ENCODE measurements at regions not wholly inside any gene's neighbourhood (a gene's known extent, or its start where the extent isn't known, plus 50 kb on each side); places are given as distances from the start of the nearest gene placed in this dataset.

DNA sequence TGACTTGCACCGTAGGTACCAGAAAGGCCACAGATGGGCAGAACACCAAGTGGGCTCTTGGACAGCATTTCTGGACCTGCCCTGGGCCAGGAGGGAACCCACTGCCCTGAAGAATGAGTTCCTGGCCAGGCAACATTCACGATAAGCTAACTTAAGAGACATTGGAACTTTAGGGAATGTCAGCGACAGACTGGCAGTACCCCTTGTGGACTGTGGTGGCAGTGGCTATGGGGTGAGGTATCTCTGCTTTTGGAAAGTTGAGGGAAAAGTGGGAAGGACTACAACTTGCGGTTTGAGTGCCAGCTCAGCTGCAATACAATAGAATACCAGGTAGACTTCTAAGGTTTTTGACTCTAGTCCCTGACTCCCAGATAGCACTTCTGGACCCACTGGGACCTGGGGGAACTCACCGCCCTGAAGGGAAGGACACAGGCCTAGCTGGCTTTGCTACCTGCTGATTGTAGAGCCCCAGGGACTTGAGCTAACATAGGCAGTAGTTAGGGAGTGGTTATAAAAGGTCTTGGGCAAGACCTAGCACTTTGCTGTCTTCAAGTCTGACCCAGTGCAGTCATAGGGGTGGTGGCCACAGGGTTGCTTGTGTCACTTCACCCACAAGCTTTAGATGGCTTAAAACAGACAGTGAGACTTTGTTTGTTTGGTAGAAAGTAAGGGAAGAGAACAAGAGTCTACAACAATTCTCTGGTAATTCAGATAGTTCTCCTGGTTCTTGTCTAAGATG, 617.6 kb downstream of the COL12A1 start:
- Histone ChIP-seq H3K9me3 (ENCODE audit: control insufficient read depth, low read length) (no peaks in the 10 kb centered on the region), H3K4me3 (ENCODE audit: low read length in 2 of 2) (no peak overlapping the region), H3K36me3 (ENCODE audit: control insufficient read depth in 1 of 2, insufficient read depth in 2 of 2, low read length in 1 of 2) (no peaks in the 10 kb centered on the region), H3K27ac (ENCODE audit: low read depth in 1 of 2, low read length in 2 of 2) (no peak overlapping the region), H3K4me1 (ENCODE audit: control insufficient read depth in 1 of 2, insufficient read depth in 2 of 2, low read length in 2 of 2) (no peaks in the 10 kb centered on the region), H3K27me3 (ENCODE audit: control insufficient read depth in 1 of 2, insufficient read depth in 2 of 2, low read length in 1 of 2) (no peaks in the 10 kb centered on the region)
- intact Hi-C loops (cut with DNase I): no loop called here
- ATAC-seq (ENCODE audit: low FRiP score): no peak
- 93 to 95% methylated on average over 5 of the region's 5 CpGs for WGBS, 2 donors
- DNase-seq: no peak

DNA sequence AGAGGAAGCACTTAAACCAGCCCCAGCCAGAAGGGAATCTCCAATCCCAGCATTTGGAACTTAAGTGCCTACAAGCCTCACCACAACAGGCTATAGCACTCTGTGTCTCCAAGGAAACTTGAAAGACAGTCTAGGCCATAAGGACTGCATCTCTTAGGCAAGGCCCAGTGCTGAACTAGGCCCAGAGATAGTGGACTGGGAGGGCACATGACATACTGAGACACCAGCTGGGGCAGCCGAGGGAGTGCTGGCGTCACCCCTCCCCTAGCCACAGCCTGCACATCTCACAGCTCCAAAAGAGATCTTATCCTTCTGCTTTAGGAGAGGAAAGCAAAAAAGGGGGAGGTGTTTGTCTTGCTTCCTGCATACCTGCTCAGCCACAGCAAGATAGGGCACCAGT, 618.5 kb downstream of the COL12A1 start:
- Histone ChIP-seq H3K27me3 (ENCODE audit: control insufficient read depth in 1 of 2, insufficient read depth in 2 of 2, low read length in 1 of 2) (no peaks in the 10 kb centered on the region), H3K27ac (ENCODE audit: low read depth in 1 of 2, low read length in 2 of 2) (no peak overlapping the region), H3K4me1 (ENCODE audit: control insufficient read depth in 1 of 2, insufficient read depth in 2 of 2, low read length in 2 of 2) (no peaks in the 10 kb centered on the region), H3K9me3 (ENCODE audit: control insufficient read depth, low read length) (no peaks in the 10 kb centered on the region), H3K4me3 (ENCODE audit: low read length in 2 of 2) (no peak overlapping the region), H3K36me3 (ENCODE audit: control insufficient read depth in 1 of 2, insufficient read depth in 2 of 2, low read length in 1 of 2) (no peaks in the 10 kb centered on the region)
- DNase-seq: no peak
- intact Hi-C loops (cut with DNase I): no loop called here
- 96% methylated on average over 2 of the region's 2 CpGs for WGBS, 2 donors
- ATAC-seq (ENCODE audit: low FRiP score): no peak

DNA sequence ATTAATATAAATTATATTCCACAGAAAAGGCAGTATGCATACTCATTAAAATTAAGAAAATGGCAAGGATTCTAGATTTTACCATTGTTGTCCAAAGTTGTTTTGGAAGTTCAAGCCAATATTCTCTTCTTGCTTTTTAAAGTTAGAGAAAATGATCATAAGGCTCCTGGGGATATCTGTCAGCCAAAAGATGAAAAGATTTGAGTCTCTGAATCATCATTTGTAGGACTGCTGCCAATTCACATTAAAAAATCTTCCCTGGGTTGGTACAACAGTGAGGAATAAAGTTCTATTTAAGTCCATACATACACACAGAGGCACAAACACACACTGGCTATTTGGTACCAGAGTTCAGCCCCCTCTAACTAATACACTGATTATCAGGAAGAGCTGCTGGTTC, 620.1 kb downstream of the COL12A1 start:
- DNase-seq (no peak), ATAC-seq (ENCODE audit: low FRiP score) (no peak)
- no peak overlapping the region for H3K27ac ChIP-seq (ENCODE audit: low read depth in 1 of 2, low read length in 2 of 2)
- intact Hi-C loops (cut with DNase I): no loop called here
- H3K9me3 ChIP-seq (ENCODE audit: control insufficient read depth, low read length): no peaks in the 10 kb centered on the region
- H3K27me3 ChIP-seq (ENCODE audit: control insufficient read depth in 1 of 2, insufficient read depth in 2 of 2, low read length in 1 of 2): no peaks in the 10 kb centered on the region
- H3K4me3 ChIP-seq (ENCODE audit: low read length in 2 of 2): no peak overlapping the region
- H3K36me3 ChIP-seq (ENCODE audit: control insufficient read depth in 1 of 2, insufficient read depth in 2 of 2, low read length in 1 of 2): no peaks in the 10 kb centered on the region
- no peaks in the 10 kb centered on the region for H3K4me1 ChIP-seq (ENCODE audit: control insufficient read depth in 1 of 2, insufficient read depth in 2 of 2, low read length in 2 of 2)

DNA sequence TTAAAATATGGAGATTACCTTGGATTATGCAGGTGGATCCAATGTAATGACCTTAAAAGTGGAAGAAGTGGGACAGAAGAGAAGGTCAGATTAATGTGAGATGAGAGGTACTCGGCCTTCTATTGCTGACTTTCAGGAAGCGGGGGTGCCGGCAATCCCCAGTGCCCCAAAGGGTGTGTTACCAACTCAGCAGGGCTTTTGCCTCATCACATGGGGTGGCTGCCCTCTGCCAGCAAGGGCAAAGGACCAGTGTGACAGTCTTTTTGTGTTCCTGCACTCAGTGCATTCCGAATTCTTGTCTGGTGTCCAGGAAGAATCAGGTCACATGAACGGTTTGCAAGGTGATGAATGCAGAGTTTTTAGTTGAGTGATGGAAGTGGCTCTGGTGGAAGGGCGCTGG, 624.2 kb downstream of the COL12A1 start:
- Histone ChIP-seq H3K9me3 (ENCODE audit: control insufficient read depth, low read length) (no peaks in the 10 kb centered on the region), H3K27me3 (ENCODE audit: control insufficient read depth in 1 of 2, insufficient read depth in 2 of 2, low read length in 1 of 2) (no peaks in the 10 kb centered on the region), H3K27ac (ENCODE audit: low read depth in 1 of 2, low read length in 2 of 2) (no peak overlapping the region), H3K4me3 (ENCODE audit: low read length in 2 of 2) (no peak overlapping the region), H3K36me3 (ENCODE audit: control insufficient read depth in 1 of 2, insufficient read depth in 2 of 2, low read length in 1 of 2) (no peaks in the 10 kb centered on the region), H3K4me1 (ENCODE audit: control insufficient read depth in 1 of 2, insufficient read depth in 2 of 2, low read length in 2 of 2) (no peaks in the 10 kb centered on the region)
- no peak for DNase-seq
- 88 to 91% methylated on average over 6 of the region's 6 CpGs for WGBS, 2 donors
- no peak for ATAC-seq (ENCODE audit: low FRiP score)
- intact Hi-C loops (cut with DNase I): no loop called here

DNA sequence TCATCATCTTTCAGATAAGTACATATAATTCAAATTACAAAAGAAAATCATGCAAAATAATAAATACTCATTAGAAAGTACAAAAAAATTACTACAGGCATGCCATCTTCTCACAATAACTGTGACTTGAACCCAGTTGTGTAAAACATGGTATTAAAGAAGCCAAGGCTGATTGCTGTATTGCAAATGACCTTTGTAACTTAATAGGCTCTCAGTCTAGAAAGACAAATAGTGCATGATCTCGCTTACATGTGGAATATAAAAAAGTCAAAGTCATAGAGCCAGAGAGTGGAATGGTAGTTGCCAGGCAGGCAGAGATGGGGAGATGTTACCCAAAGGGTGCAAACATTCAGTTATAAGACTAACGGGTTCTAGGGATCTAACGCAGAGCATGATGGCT, 626.1 kb downstream of the COL12A1 start:
- Histone ChIP-seq H3K36me3 (ENCODE audit: control insufficient read depth in 1 of 2, insufficient read depth in 2 of 2, low read length in 1 of 2) (no peaks in the 10 kb centered on the region), H3K4me1 (ENCODE audit: control insufficient read depth in 1 of 2, insufficient read depth in 2 of 2, low read length in 2 of 2) (no peaks in the 10 kb centered on the region), H3K27me3 (ENCODE audit: control insufficient read depth in 1 of 2, insufficient read depth in 2 of 2, low read length in 1 of 2) (no peaks in the 10 kb centered on the region), H3K9me3 (ENCODE audit: control insufficient read depth, low read length) (no peaks in the 10 kb centered on the region), H3K27ac (ENCODE audit: low read depth in 1 of 2, low read length in 2 of 2) (no peak overlapping the region), H3K4me3 (ENCODE audit: low read length in 2 of 2) (no peak overlapping the region)
- 87 to 92% methylated on average over 3 of the region's 3 CpGs for WGBS, 2 donors
- intact Hi-C loops (cut with DNase I): no loop called here
- DNase-seq (no peak), ATAC-seq (ENCODE audit: low FRiP score) (no peak)

DNA sequence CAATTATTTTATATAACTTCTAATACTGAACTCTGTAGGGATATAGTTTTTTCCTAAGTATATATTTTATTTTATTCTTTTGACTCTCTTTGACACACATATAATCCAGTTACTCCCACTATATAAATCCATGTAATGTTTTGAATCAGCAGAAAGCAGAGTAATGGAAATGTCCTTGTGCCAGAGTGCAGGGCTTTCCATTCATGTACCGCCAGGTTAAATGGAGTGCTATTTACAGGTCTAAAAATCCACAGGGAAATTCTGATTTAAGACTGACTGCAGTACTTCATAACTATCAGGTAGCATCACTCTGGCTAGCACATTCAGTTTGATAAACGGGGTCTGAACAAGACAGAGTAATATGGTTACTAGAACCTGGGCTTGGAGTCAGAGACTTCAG, 626.8 kb downstream of the COL12A1 start:
- Histone ChIP-seq H3K27me3 (ENCODE audit: control insufficient read depth in 1 of 2, insufficient read depth in 2 of 2, low read length in 1 of 2) (no peaks in the 10 kb centered on the region), H3K36me3 (ENCODE audit: control insufficient read depth in 1 of 2, insufficient read depth in 2 of 2, low read length in 1 of 2) (no peaks in the 10 kb centered on the region), H3K9me3 (ENCODE audit: control insufficient read depth, low read length) (no peaks in the 10 kb centered on the region), H3K27ac (ENCODE audit: low read depth in 1 of 2, low read length in 2 of 2) (no peak overlapping the region), H3K4me1 (ENCODE audit: control insufficient read depth in 1 of 2, insufficient read depth in 2 of 2, low read length in 2 of 2) (no peaks in the 10 kb centered on the region), H3K4me3 (ENCODE audit: low read length in 2 of 2) (no peak overlapping the region)
- DNase-seq (no peak), ATAC-seq (ENCODE audit: low FRiP score) (no peak)
- WGBS, 2 donors: 80 to 85% methylated on average over 2 of the region's 2 CpGs
- intact Hi-C loops (cut with DNase I): no loop called here

DNA sequence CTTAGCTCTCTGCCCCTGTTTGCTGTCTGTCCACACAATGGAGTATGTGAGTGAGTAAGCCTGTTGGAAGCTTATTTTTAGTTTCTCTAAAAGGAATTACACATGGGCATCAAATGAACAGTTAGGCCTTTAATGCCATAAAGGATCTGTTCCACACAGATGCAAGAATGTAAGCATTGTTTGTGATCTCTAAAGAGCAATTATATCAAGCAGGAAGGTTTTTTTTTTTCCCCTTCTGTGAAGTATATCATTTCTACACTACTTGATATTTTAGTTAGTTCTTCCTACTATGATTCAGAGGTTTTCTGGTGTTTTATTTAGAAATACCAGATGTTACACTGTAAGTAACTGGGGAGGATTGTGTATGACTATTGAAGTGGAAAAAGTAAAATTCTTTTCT, 627.5 kb downstream of the COL12A1 start:
- peaks cover 0 to 2% of the 10 kb centered on the region in 2 donors for H3K4me1 ChIP-seq (ENCODE audit: control insufficient read depth in 1 of 2, insufficient read depth in 2 of 2, low read length in 2 of 2)
- H3K4me3 ChIP-seq (ENCODE audit: low read length in 2 of 2): no peak overlapping the region
- H3K27ac ChIP-seq (ENCODE audit: low read depth in 1 of 2, low read length in 2 of 2): no peak overlapping the region
- no peaks in the 10 kb centered on the region for H3K27me3 ChIP-seq (ENCODE audit: control insufficient read depth in 1 of 2, insufficient read depth in 2 of 2, low read length in 1 of 2)
- intact Hi-C loops (cut with DNase I): no loop called here
- no peak for DNase-seq
- H3K9me3 ChIP-seq (ENCODE audit: control insufficient read depth, low read length): no peaks in the 10 kb centered on the region
- H3K36me3 ChIP-seq (ENCODE audit: control insufficient read depth in 1 of 2, insufficient read depth in 2 of 2, low read length in 1 of 2): no peaks in the 10 kb centered on the region
- no peak for ATAC-seq (ENCODE audit: low FRiP score)

DNA sequence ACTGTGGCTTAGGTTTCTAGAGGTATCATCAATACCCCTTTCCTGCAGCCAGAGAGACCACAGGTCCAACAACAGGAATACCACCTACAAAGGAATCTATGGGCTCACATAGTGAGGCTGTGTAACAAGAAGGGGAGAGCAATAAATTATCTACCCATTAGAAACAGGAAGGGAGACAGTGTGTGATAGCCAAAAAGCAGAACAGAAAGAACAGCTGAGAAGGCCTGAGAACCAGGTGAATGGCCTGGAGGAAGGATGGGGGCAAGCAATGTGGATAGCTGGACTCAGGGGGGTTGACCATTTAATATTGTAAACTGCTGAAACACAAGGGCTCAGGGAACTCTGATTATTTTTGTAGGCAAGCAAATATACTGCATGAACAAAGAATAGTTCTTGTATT, 628.2 kb downstream of the COL12A1 start:
- intact Hi-C loops (cut with DNase I): no loop called here
- no peaks in the 10 kb centered on the region for H3K27me3 ChIP-seq (ENCODE audit: control insufficient read depth in 1 of 2, insufficient read depth in 2 of 2, low read length in 1 of 2)
- H3K36me3 ChIP-seq (ENCODE audit: control insufficient read depth in 1 of 2, insufficient read depth in 2 of 2, low read length in 1 of 2): no peaks in the 10 kb centered on the region
- H3K27ac ChIP-seq (ENCODE audit: low read depth in 1 of 2, low read length in 2 of 2): no peak overlapping the region
- H3K4me3 ChIP-seq (ENCODE audit: low read length in 2 of 2): no peak overlapping the region
- DNase-seq (no peak), ATAC-seq (ENCODE audit: low FRiP score) (no peak)
- no peaks in the 10 kb centered on the region for H3K9me3 ChIP-seq (ENCODE audit: control insufficient read depth, low read length)
- peaks cover 0 to 2% of the 10 kb centered on the region in 2 donors for H3K4me1 ChIP-seq (ENCODE audit: control insufficient read depth in 1 of 2, insufficient read depth in 2 of 2, low read length in 2 of 2)

DNA sequence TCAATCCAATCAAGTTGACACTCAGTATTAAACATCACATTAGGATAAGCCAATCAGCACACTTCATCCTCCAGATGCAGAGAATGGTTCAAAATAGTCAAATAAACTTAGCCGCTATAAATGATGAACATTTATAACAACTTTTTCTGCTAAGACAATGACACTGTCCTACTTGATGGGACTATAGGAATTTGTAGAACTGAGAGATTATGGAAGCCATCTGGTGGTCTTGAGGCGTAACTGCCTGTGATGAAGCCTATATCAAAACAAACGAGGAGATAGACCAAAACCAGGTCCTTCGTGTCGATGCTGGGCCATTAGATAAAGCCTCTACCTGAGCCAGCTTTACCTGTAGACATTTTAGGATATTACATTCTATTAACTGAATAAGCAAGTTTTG, 631.1 kb downstream of the COL12A1 start:
- WGBS, 2 donors: 62 to 64% methylated on average over 5 of the region's 5 CpGs
- Histone ChIP-seq H3K27ac (ENCODE audit: low read depth in 1 of 2, low read length in 2 of 2) (no peak overlapping the region), H3K4me3 (ENCODE audit: low read length in 2 of 2) (no peak overlapping the region), H3K36me3 (ENCODE audit: control insufficient read depth in 1 of 2, insufficient read depth in 2 of 2, low read length in 1 of 2) (no peaks in the 10 kb centered on the region), H3K27me3 (ENCODE audit: control insufficient read depth in 1 of 2, insufficient read depth in 2 of 2, low read length in 1 of 2) (no peaks in the 10 kb centered on the region), H3K9me3 (ENCODE audit: control insufficient read depth, low read length) (no peaks in the 10 kb centered on the region), H3K4me1 (ENCODE audit: control insufficient read depth in 1 of 2, insufficient read depth in 2 of 2, low read length in 2 of 2) (peaks cover 0 to 2% of the 10 kb centered on the region in 2 donors)
- ATAC-seq (ENCODE audit: low FRiP score): no peak
- intact Hi-C loops (cut with DNase I): no loop called here
- DNase-seq: no peak

All from aorta (tissue), 5 donors.